A673 (cell line): ENCODE measurements at regions not wholly inside any gene's neighbourhood (a gene's known extent, or its start where the extent isn't known, plus 50 kb on each side); places are given as distances from the start of the nearest gene placed in this dataset.

Experiments
- CTCF ChIP-seq: fragments of 300-800, 200-600 bp; sonication (generic); conservative IDR thresholded peaks from 2 replicates; pipeline ENCODE4 v1.5.1; 2017; ENCODE audit warnings: low read depth, mild to moderate bottlenecking, antibody characterized with exemption, low read length, moderate library complexity, mixed read lengths
- EZH2 ChIP-seq: fragments of 200-600 bp; sonication (generic); IDR thresholded peaks from 2 replicates; pipeline ENCODE4 v1.6.1; 2017; ENCODE audit warnings: borderline replicate concordance, low read depth, mild to moderate bottlenecking, mixed read lengths, antibody characterized with exemption, low read length; ENCODE audit not compliant: poor library complexity, severe bottlenecking

GRCh38 chr3:106485802-106486201 is 617.0 kb upstream of the CBLB start:
- TF ChIP-seq CTCF (no peak), EZH2 (no peak)
